Dermis blood vessel endothelial cell (primary cell): ENCODE measurements at regions not wholly inside any gene's neighbourhood (a gene's known extent, or its start where the extent isn't known, plus 50 kb on each side); places are given as distances from the start of the nearest gene placed in this dataset.

Experiments used
- DNase-seq: peaks from one replicate; pipeline ENCODE4 v3.0.0; 2010

GRCh38 chr2:83602753-83603152, 856.3 kb downstream of the SUCLG1 start:
- DNase-seq: no peak

- DNase-seq: no peak
These were observed 862.3 kb downstream of the SUCLG1 start for GRCh38 chr2:83596592-83597282.

- no peak for DNase-seq
These were observed 863.2 kb downstream of the SUCLG1 start for GRCh38 chr2:83595926-83596325.

- no peak for DNase-seq
These were observed 863.9 kb downstream of the SUCLG1 start for GRCh38 chr2:83595121-83595690.

- DNase-seq: no peak
These were observed 864.6 kb downstream of the SUCLG1 start for GRCh38 chr2:83594241-83595120.

GRCh38 chr2:83587309-83587708, 871.8 kb downstream of the SUCLG1 start:
- no peak for DNase-seq

GRCh38 chr2:83585250-83585649, 873.8 kb downstream of the SUCLG1 start:
- no peak for DNase-seq

- DNase-seq: no peak
These were observed 874.4 kb downstream of the SUCLG1 start for GRCh38 chr2:83584672-83585071.

GRCh38 chr2:83582589-83582988, 876.5 kb downstream of the SUCLG1 start:
- no peak for DNase-seq

- DNase-seq: no peak
These were observed 879.6 kb downstream of the SUCLG1 start for GRCh38 chr2:83579507-83579906.

GRCh38 chr2:83578405-83578804, 880.7 kb downstream of the SUCLG1 start:
- no peak for DNase-seq

GRCh38 chr2:83574614-83575013, 884.5 kb downstream of the SUCLG1 start:
- DNase-seq: no peak

GRCh38 chr2:83573060-83573459, 886.0 kb downstream of the SUCLG1 start:
- no peak for DNase-seq

GRCh38 chr2:83572400-83572799, 886.7 kb downstream of the SUCLG1 start:
- no peak for DNase-seq

GRCh38 chr2:83567551-83567950, 891.5 kb downstream of the SUCLG1 start:
- no peak for DNase-seq

GRCh38 chr2:83565626-83566025, 893.5 kb downstream of the SUCLG1 start:
- no peak for DNase-seq

GRCh38 chr2:83565181-83565580, 893.9 kb downstream of the SUCLG1 start:
- DNase-seq: no peak

GRCh38 chr2:83561592-83561991, 897.5 kb downstream of the SUCLG1 start:
- no peak for DNase-seq

GRCh38 chr2:83536556-83536955, 922.5 kb downstream of the SUCLG1 start:
- DNase-seq: no peak

GRCh38 chr2:83534416-83534815, 924.7 kb downstream of the SUCLG1 start:
- no peak for DNase-seq

GRCh38 chr2:83531206-83531826, 927.8 kb downstream of the SUCLG1 start:
- DNase-seq: no peak

- no peak for DNase-seq
These were observed 930.3 kb downstream of the SUCLG1 start for GRCh38 chr2:83528767-83529166.

- no peak for DNase-seq
These were observed 936.1 kb downstream of the SUCLG1 start for GRCh38 chr2:83522891-83523493.
